Left renal cortex interstitium (tissue), 4 donors: ENCODE measurements at regions not wholly inside any gene's neighbourhood (a gene's known extent, or its start where the extent isn't known, plus 50 kb on each side); places are given as distances from the start of the nearest gene placed in this dataset.
"Not testable (repeated sequence)": the region's sequence is repeated elsewhere in the genome, so short reads cannot be mapped to it uniquely, and the experiment has no call there.

ENCODE experiments used
- DNase-seq, 4 donors: peaks; one replicate each; pipeline ENCODE4 v3.0.0-alpha.2; 2013; ENCODE audit warnings: low read depth in 4 of 4, low spot score in 2 of 4, missing footprints in 1 of 4

GRCh38 chr14:106129904-106130661 is 603.7 kb downstream of the TMEM121 start:
- DNase-seq = not testable (repeated sequence)

- not testable (repeated sequence) for DNase-seq
These were observed 606.7 kb downstream of the TMEM121 start for GRCh38 chr14:106133126-106133525.

- DNase-seq = no peak
These were observed 608.5 kb downstream of the TMEM121 start for GRCh38 chr14:106134886-106135285.

GRCh38 chr14:106141242-106142220 is 615.1 kb downstream of the TMEM121 start:
- no peak for DNase-seq

GRCh38 chr14:106145731-106146130 is 619.3 kb downstream of the TMEM121 start:
- not testable (repeated sequence) for DNase-seq

- DNase-seq = not testable (repeated sequence)
These were observed 627.1 kb downstream of the TMEM121 start for GRCh38 chr14:106153362-106153955.

GRCh38 chr14:106163316-106163715 is 636.9 kb downstream of the TMEM121 start:
- no peak for DNase-seq

- not testable (repeated sequence) for DNase-seq
These were observed 637.4 kb downstream of the TMEM121 start for GRCh38 chr14:106163812-106164211.

GRCh38 chr14:106166232-106166631 is 639.8 kb downstream of the TMEM121 start:
- no peak for DNase-seq

- DNase-seq = no peak
These were observed 640.3 kb downstream of the TMEM121 start for GRCh38 chr14:106166650-106167204.

GRCh38 chr14:106170163-106170658 is 643.8 kb downstream of the TMEM121 start:
- DNase-seq = not testable (repeated sequence)

GRCh38 chr14:106174206-106174605 is 647.8 kb downstream of the TMEM121 start:
- DNase-seq = no peak

- not testable (repeated sequence) for DNase-seq
These were observed 651.2 kb downstream of the TMEM121 start for GRCh38 chr14:106177266-106178246.

GRCh38 chr14:106179761-106180160 is 653.4 kb downstream of the TMEM121 start:
- no peak for DNase-seq

- not testable (repeated sequence) for DNase-seq
These were observed 658.4 kb downstream of the TMEM121 start for GRCh38 chr14:106184771-106185170.

- DNase-seq = not testable (repeated sequence)
These were observed 658.9 kb downstream of the TMEM121 start for GRCh38 chr14:106185174-106185836.

GRCh38 chr14:106185837-106186233 is 659.5 kb downstream of the TMEM121 start:
- DNase-seq = no peak

GRCh38 chr14:106187216-106187615 is 660.8 kb downstream of the TMEM121 start:
- DNase-seq = no peak

- not testable (repeated sequence) for DNase-seq
These were observed 666.3 kb downstream of the TMEM121 start for GRCh38 chr14:106192701-106193100.
